RWPE1 (cell line): ENCODE measurements at regions not wholly inside any gene's neighbourhood (a gene's known extent, or its start where the extent isn't known, plus 50 kb on each side); places are given as distances from the start of the nearest gene placed in this dataset.

Source experiments
- CTCF ChIA-PET: fragments of 350-600 bp; sonication (Branson Sonifier 250); formaldehyde crosslinking; extraction: SDS; loops from one replicate; lab custom pipeline; 2021; lab: Yijun Ruan, JAX
- POLR2A ChIA-PET: fragments of 400-600 bp; formaldehyde crosslinking; extraction: SDS; loops from one replicate; lab custom pipeline; 2020; ENCODE audit warnings: antibody characterized with exemption; ENCODE audit not compliant: low non-redundant PET; lab: Yijun Ruan, JAX
- DNase-seq: peaks from one replicate; pipeline ENCODE4 v3.0.0; 2012; ENCODE audit warnings: low spot score
- H3K27ac ChIP-seq: fragments of 450-650 bp; 2 replicates; pipeline ENCODE4 v1.5.1; 2017
- CTCF ChIP-seq: fragments of 450-650 bp; conservative IDR thresholded peaks from 2 replicates; pipeline ENCODE4 v1.5.1; 2017; ENCODE audit warnings: low read depth, mild to moderate bottlenecking

DNA sequence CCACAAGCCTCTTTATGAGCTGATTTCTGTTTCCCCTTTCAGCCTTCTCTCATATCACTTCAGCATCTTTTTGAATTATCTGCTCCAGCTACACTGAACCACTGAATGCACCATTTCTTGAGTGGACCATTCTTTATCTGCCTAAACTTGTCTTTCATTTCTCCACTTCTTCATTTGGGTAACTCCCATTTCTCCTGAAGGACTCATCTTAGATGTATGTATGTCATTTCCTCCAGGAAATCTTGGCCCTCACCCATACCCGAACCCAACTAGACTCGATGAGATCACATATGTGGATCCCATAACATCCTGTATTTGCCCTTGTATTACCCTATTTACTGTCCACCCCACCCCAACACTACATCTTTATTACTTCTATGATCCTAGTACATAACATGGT lies 249.8 kb downstream of the KIF4B start:
- CTCF ChIA-PET, result no interaction called here
- no peak for TF ChIP-seq CTCF
- POLR2A ChIA-PET, result no interaction called here

GRCh38 chr5:155264809-155265208 lies 251.3 kb downstream of the KIF4B start:
- no peak for TF ChIP-seq CTCF
- no peak overlapping the region for H3K27ac ChIP-seq
- no peak for DNase-seq
- POLR2A ChIA-PET, result no interaction called here
- CTCF ChIA-PET, result interaction anchor here (0.6 kb wide), 1 partner anchor 1049 kb away, joined by 3 read pairs; no protein-coding TSS in a partner anchor

More for the DNA sequence above, 249.8 kb downstream of the KIF4B start:
- no peak for DNase-seq
- no peak overlapping the region for H3K27ac ChIP-seq

- ChIA-PET CTCF (interaction anchor here (0.6 kb wide), 1 partner anchor 301 kb away, joined by 3 read pairs; no protein-coding TSS in a partner anchor), POLR2A (no interaction called here)
- H3K27ac ChIP-seq, result no peak overlapping the region
- DNase-seq, result no peak
- no peak for TF ChIP-seq CTCF
These were observed 255.3 kb downstream of the KIF4B start for GRCh38 chr5:155268770-155269425.

DNA sequence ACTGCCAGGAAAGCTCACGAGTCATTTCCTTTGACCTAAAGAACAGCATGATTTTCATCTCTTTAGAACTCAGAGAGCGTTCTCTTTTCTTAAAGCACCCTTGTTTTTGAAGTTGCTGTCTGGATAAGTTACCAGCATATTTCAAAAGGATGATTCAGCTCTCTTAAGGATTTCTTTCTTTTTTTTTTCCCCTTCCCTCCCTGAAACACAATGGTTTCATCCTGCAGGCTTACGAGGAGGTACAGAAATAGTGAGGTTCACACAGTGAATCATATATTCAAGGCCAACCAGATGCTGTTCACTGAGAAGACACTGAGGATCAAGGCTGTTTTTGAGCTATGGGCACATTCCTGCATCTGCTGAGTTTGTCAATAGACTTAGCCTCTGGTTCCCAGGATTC lies 257.2 kb downstream of the KIF4B start:
- POLR2A ChIA-PET, result no interaction called here
- CTCF ChIA-PET, result no interaction called here

GRCh38 chr5:155274484-155274883 lies 260.9 kb downstream of the KIF4B start:
- POLR2A ChIA-PET, result no interaction called here
- CTCF ChIA-PET, result no interaction called here
- TF ChIP-seq CTCF, result no peak

More for the DNA sequence above, 257.2 kb downstream of the KIF4B start:
- no peak for DNase-seq
- no peak for TF ChIP-seq CTCF
- H3K27ac ChIP-seq, result no peak overlapping the region

GRCh38 chr5:155275222-155275621 lies 261.7 kb downstream of the KIF4B start:
- CTCF ChIA-PET, result no interaction called here
- POLR2A ChIA-PET, result no interaction called here
- no peak for TF ChIP-seq CTCF
- no peak overlapping the region for H3K27ac ChIP-seq
- no peak for DNase-seq

More at GRCh38 chr5:155274484-155274883, 260.9 kb downstream of the KIF4B start:
- DNase-seq, result no peak
- H3K27ac ChIP-seq, result no peak overlapping the region
